ENCODE measurements at regions not wholly inside any gene's neighbourhood (a gene's known extent, or its start where the extent isn't known, plus 50 kb on each side); places are given as distances from the start of the nearest gene placed in this dataset.

DNA sequence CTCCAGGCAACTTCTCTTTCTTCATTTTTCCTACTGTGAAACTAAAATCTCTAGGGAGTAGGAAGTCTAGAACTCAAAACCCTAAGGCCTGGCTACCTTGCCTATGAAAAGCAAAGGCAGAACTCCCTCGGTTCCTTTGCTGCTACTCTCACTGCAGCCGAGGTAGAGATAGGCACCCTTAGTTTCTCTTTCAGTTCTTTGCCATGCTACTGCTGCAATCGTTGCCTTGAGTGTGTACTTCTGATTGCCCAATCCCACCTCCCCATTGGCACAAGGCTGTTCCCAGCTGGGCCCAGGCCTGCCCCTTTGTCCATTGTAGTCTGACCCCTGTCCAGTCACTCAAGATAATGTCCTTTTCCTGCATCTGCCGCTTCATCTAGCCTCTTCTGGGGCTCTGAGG is 92.3 kb upstream of the MRPS22 start:
- in situ Hi-C loops (cut with HindIII; ENCODE audit: low pct_unique_long_range_greater_than_20kb, low sequenced_read_pairs): no loop called here
- DNase-seq (ENCODE audit: low read depth in 1 of 2, low spot score in 1 of 2): no peak
- TF ChIP-seq JUND (IDR thresholded peaks at IDR 0.05; ENCODE audit: low read depth): no peak

DNA sequence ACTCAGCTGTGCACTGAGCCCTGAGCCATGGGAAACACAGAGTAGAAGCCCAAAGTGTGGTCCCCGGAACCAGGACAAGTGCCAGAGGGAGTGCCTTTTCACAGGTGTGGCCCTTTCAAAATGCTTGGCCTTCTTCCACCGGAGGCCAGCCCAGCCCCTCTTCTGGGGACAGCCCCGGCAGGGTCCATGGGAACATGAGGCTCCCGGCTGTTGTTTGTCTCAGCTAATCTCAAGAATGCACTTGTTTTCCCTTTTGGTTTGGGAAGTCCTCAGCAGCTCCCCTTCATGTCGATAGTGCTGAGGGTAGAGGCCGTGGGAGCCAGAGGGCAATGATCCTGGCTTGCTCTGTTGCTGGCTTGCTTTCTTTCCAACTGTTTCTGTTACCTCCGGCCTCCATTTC is 91.1 kb upstream of the MRPS22 start:
- TF ChIP-seq JUND (IDR thresholded peaks at IDR 0.05; ENCODE audit: low read depth): no peak
- no peak for DNase-seq (ENCODE audit: low read depth in 1 of 2, low spot score in 1 of 2)
- in situ Hi-C loops (cut with HindIII; ENCODE audit: low pct_unique_long_range_greater_than_20kb, low sequenced_read_pairs): no loop called here

DNA sequence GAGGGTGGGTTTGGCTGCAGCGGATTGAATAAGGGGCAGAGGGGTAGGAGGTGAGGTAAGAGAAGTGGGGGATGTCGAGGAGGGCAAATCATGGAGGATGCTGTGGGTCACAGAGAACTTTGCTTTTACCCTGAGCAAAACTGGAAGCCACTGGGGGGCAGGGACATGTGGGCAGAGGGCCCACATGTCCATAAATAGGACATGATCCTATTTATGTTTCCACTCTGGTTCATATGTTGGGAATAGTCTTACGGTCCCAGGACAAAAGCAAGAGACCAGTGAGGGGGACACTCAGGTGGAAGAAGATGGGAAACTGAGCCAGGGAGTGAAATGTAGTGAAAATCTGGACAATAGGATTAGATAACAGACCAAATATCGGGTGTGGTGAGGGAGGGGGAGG is 85.5 kb upstream of the MRPS22 start:
- TF ChIP-seq JUND (IDR thresholded peaks at IDR 0.05; ENCODE audit: low read depth): no peak
- DNase-seq (ENCODE audit: low read depth in 1 of 2, low spot score in 1 of 2): no peak
- in situ Hi-C loops (cut with HindIII; ENCODE audit: low pct_unique_long_range_greater_than_20kb, low sequenced_read_pairs): no loop called here

DNA sequence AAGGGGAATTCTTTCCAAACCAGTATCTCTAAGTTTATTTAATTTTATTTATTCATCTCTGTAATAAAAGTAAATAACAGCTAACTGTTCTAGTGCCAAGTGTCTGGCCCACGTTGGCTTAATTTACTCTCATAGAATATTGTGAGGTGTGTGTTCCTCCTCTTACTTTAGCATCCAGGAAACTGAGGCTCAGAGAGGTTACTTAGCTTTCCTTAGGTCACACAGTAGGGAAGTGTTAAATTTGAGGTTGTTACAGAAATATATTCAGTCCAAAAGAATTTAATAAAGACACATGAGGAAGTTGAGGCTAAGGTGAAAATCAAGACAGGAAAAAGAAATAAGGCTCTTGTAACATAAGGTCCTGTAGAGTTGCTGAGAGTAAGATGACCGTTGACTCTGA is 84.4 kb upstream of the MRPS22 start:
- no peak for DNase-seq (ENCODE audit: low read depth in 1 of 2, low spot score in 1 of 2)
- TF ChIP-seq JUND (IDR thresholded peaks at IDR 0.05; ENCODE audit: low read depth): no peak

DNA sequence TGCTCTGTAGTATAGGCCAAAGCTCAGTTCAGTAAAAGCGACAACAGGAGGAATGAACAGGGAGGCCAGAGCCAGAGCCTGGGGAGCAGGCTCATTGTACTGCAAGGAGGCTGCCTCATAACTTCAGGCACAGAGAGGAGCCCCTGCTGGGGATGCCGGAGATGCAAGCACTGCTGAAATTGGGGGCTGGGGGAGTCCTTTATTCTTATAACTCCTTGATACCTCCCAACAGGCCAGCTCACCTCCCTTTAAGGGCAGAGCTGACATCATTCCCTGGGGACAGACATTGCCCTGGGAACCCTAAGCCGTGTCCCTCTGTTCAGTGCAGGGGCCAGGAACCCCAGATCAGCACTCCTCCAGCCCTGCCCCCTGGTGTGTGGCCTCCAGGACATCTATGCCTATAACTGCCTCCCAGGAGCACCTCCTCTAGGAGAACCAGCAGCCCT is 83.8 kb upstream of the MRPS22 start:
- TF ChIP-seq JUND (IDR thresholded peaks at IDR 0.05; ENCODE audit: low read depth): no peak
- in situ Hi-C loops (cut with HindIII; ENCODE audit: low pct_unique_long_range_greater_than_20kb, low sequenced_read_pairs): no loop called here
- DNase-seq (ENCODE audit: low read depth in 1 of 2, low spot score in 1 of 2): no peak

More for the DNA sequence above, 84.4 kb upstream of the MRPS22 start:
- in situ Hi-C loops (cut with HindIII; ENCODE audit: low pct_unique_long_range_greater_than_20kb, low sequenced_read_pairs): no loop called here

DNA sequence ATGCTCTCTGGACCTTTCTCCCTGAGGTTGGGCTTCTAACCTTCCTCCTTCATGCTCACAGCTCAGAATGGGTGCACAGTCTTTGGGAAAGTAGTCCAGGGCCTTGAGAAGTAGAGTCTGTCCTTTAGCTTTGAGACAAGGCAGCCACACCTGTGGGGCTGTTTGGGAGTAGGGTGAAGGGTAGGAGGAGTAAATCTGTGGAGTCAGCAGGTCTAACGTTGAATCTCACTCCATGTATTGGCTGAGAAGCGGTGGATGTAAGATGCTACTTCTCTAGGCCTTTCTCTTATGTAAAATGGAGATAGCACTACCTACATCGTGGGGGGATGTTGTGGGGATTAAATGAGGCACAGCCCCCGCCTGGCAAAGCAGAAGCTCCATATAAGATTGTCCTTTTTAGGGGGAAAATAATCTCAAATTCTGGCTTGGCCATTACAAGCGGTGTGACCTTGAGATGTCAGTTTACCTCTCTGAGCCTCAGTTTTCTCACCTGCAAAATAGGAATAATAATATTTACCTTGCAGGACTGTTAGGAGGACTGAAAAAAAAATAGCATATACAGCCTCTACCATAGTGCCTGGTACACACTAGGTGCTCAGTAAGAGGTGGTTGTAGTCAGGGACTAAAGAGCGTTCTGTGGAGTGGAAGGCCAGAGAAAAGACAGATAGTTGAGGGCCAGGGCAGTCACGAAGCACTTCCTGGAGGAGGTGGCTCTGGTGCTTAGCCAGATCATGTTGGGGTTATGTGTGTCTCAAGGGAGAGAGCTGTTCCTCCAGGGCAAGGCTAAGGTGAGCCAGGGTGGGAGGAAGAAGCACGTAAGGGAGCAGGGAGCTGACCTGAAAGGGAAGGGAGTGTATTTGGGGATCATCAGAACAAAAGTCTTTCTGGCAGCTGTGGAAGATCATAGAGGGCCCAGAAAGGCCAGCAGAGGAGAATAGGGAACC is 82.8 kb upstream of the MRPS22 start:
- no peak for TF ChIP-seq JUND (IDR thresholded peaks at IDR 0.05; ENCODE audit: low read depth)
- in situ Hi-C loops (cut with HindIII; ENCODE audit: low pct_unique_long_range_greater_than_20kb, low sequenced_read_pairs): no loop called here
- no peak for DNase-seq (ENCODE audit: low read depth in 1 of 2, low spot score in 1 of 2)

DNA sequence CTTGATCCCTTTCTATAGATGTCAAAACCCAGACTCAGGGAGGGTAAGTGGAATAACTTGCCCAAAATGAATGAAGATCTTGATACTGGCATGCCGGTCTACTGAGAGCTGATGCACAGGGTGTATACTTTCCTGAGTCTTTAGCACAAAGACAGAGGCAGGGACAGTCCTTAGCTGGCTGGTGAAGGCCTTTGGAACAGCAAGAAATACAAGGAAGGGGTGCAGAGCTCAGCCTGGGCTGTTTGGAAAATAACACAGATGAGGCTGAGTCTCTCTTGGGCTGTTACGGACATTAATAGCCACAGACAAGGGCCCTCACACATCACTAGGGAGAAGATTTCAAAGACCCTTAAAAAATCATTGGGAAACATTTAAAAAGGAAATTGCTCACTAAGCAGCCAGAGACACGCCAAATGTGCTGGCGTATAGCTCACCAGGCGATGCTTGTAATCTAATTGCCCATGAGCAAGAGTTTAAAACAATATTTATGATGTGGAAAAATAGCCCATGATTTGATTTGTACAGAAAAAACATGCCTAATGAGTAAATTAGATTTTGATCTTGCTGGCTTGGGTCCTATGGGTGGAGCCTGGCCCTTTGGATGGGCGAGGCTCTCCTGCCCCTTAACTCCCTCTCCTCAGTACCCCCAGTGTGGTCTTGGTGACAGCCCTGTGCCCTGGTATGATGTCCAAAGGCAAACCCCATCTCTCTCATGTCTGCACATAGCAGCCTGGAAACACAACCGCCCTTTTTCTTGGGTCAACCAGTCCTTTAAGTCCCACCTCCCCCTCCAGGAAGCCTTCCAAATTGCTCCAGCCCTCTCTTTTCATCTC is 81.8 kb upstream of the MRPS22 start:
- no peak for DNase-seq (ENCODE audit: low read depth in 1 of 2, low spot score in 1 of 2)
- in situ Hi-C loops (cut with HindIII; ENCODE audit: low pct_unique_long_range_greater_than_20kb, low sequenced_read_pairs): no loop called here
- TF ChIP-seq JUND (IDR thresholded peaks at IDR 0.05; ENCODE audit: low read depth): no peak

DNA sequence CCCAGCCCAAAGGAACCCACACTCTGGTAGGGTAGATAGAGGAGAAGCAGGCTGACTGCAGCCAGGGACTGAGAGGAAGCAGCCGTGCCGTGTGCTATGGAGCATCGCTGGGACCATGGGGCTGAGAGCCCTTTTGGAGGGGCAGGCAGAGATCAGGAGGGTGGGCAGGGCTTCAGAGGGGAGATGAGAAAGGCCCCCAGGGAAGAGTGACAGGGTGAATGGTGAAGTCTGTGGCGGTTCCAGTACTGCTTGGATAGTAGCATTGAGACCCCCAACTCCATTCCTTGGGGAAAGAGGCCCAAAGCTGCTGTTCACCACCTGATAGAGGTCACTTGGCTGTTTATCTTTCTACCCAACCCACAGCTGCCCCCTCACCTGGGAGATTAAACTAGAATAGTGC is 80.0 kb upstream of the MRPS22 start:
- TF ChIP-seq JUND (IDR thresholded peaks at IDR 0.05; ENCODE audit: low read depth): no peak
- in situ Hi-C loops (cut with HindIII; ENCODE audit: low pct_unique_long_range_greater_than_20kb, low sequenced_read_pairs): no loop called here
- DNase-seq (ENCODE audit: low read depth in 1 of 2, low spot score in 1 of 2): no peak

DNA sequence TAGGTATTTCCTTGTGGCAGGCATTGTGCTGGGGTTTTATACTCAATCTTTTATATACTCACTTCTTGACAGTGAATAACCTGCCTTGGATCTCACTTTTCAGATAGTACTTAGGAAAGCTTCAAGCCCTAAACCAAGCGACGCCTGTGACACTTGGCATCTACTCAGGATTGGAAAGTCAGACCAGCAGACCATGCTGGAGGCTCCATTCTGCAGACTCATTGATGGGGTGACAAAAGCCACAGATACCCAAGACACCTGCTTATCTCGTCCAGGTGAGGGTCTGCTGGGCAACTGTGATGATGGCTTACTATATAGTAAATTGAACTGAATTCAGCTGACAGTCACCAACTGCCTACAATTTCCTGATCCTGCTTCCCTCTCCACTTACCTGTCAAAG is 79.4 kb upstream of the MRPS22 start:
- DNase-seq (ENCODE audit: low read depth in 1 of 2, low spot score in 1 of 2): no peak
- no peak for TF ChIP-seq JUND (IDR thresholded peaks at IDR 0.05; ENCODE audit: low read depth)
- in situ Hi-C loops (cut with HindIII; ENCODE audit: low pct_unique_long_range_greater_than_20kb, low sequenced_read_pairs): no loop called here

DNA sequence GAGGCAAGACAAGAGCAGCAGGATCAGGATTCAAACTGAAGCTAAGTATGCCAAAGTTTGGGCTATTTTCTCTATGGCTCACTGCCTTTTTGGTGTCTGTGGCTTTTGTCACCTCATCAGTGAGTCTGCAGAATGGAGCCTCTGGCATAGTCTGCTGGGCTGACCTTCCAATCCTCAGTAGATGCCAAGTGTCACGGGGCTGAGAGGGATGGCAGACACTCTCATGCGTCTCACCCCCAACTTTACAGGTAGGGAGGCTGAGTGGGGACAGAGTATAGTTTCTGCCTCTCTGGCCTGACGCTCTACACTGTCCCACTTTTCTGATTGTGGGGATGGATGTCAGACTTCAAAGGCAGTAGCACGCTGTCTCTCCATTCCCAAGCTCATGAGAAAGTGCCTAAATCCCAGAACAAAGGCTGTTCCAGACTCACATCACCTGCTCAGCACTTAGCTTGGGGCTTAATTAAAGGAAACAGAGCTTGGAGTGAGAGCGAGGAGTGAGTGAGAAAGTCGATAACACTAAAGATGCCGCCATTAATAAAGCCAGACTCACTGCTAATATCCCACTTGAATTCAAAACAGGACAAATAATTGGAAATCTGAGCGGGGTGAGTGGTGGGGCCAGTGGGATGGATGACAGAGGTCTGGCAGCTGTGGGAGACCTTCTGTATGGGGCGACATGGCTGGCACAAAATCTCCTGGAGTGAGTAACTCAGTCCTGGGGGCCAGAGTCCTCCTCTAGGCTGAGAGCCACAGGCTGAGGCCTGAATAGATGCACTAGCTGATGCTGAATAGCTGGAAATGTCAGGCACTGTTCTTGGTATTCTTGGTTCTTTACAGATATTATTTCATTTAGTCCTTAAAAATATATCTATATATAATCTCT is 78.4 kb upstream of the MRPS22 start:
- DNase-seq (ENCODE audit: low read depth in 1 of 2, low spot score in 1 of 2): no peak
- in situ Hi-C loops (cut with HindIII; ENCODE audit: low pct_unique_long_range_greater_than_20kb, low sequenced_read_pairs): no loop called here
- TF ChIP-seq JUND (IDR thresholded peaks at IDR 0.05; ENCODE audit: low read depth): no peak

DNA sequence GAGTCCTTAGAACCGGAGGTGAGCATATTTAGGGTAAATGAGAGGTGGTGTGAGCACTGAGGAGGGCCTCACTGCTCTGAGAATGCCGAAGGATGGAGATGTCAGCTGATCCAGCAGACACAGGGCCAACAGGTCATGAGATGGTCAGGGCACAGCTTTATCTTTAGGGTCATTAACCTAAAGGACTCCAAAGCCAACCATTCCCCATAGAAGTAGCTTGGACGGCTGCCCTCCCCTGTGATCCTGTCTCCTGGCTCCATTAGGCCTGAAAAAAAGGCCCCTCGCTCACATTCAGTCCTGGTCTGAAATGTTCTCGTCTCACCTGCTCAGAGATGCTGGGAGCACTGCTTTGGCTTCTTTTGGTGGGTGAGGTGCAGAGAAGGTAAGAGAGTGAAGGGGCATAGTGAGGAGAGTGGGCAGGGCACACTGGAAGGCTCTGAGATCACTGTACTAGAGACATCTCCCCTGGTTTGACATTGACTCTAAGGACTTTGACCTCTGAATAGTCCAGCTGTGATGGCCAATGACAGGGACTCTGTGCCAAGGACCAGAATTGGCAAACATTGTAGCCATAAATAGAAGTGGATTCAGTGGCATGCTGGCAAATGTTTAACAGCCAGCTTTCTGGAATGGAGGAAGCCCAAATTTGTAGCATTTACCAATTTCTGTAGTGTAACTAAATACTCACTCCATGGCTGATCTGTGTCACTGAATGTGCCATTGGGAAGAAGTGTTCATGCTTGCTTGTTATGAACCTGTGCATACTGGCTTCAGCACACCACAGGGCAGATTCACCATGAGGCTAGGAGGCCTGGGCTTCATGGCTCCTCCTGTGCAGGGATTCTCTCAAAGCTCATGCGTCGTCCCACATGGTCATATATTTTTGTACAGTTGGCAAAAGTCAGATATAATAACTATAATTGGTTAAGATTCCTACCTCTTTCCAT is 76.2 kb upstream of the MRPS22 start:
- no peak for TF ChIP-seq JUND (IDR thresholded peaks at IDR 0.05; ENCODE audit: low read depth)
- in situ Hi-C loops (cut with HindIII; ENCODE audit: low pct_unique_long_range_greater_than_20kb, low sequenced_read_pairs): no loop called here
- no peak for DNase-seq (ENCODE audit: low read depth in 1 of 2, low spot score in 1 of 2)
